SK-N-SH treated with all-trans-retinoic acid at 6 μM for 48 hours (cell line): ENCODE measurements at regions not wholly inside any gene's neighbourhood (a gene's known extent, or its start where the extent isn't known, plus 50 kb on each side); places are given as distances from the start of the nearest gene placed in this dataset.

Source experiments
- BACH2 ChIP-seq: fragments of 250-450 bp; sonication (Bioruptor Pico); IDR thresholded peaks from 2 replicates; pipeline ENCODE4 v1.9.0; 2021; ENCODE audit warnings: mild to moderate bottlenecking, borderline replicate concordance
- CREB5 ChIP-seq: fragments of 250-450 bp; sonication (Bioruptor Pico); IDR thresholded peaks from 2 replicates; pipeline ENCODE4 v1.5.1; 2020; ENCODE audit warnings: low read depth, mild to moderate bottlenecking, moderate library complexity
- OSR1 ChIP-seq: fragments of 250-450 bp; sonication (Bioruptor Pico); IDR thresholded peaks from 2 replicates; pipeline ENCODE4 v1.8.0; 2022; ENCODE audit warnings: moderate library complexity, mild to moderate bottlenecking, inconsistent platforms
- TSHZ2 ChIP-seq: fragments of 250-450 bp; sonication (Bioruptor Pico); IDR thresholded peaks from 2 replicates; pipeline ENCODE4 v1.5.0; 2020; ENCODE audit warnings: mild to moderate bottlenecking, moderate library complexity
- ZC3H10 ChIP-seq: fragments of 250-450 bp; sonication (Bioruptor Pico); IDR thresholded peaks from 2 replicates; pipeline ENCODE4 v1.5.1; 2021; ENCODE audit warnings: mild to moderate bottlenecking, moderate library complexity
- ZFP3 ChIP-seq: fragments of 250-450 bp; sonication (Bioruptor Pico); IDR thresholded peaks from 2 replicates; pipeline ENCODE4 v1.5.0; 2020; ENCODE audit warnings: mild to moderate bottlenecking, moderate library complexity
- ZFP30 ChIP-seq: fragments of 450-650 bp; formaldehyde crosslinking; IDR thresholded peaks from 2 replicates; pipeline ENCODE4 v1.5.0; 2022; ENCODE audit warnings: mild to moderate bottlenecking, moderate library complexity
- ZNF8 ChIP-seq: fragments of 450-650 bp; formaldehyde crosslinking; IDR thresholded peaks from 2 replicates; pipeline ENCODE4 v1.5.0; 2020; ENCODE audit warnings: mild to moderate bottlenecking, moderate library complexity

- no peak for TF ChIP-seq CREB5
- TF ChIP-seq ZNF8 (CRISPR knock-in tag): no peak
- no peak for TF ChIP-seq OSR1 (CRISPR knock-in tag)
- no peak for TF ChIP-seq TSHZ2 (CRISPR knock-in tag)
- no peak for TF ChIP-seq ZFP3 (CRISPR knock-in tag)
- TF ChIP-seq ZC3H10 (CRISPR knock-in tag): no peak
- no peak for TF ChIP-seq ZFP30 (CRISPR knock-in tag)
- no peak for TF ChIP-seq BACH2 (CRISPR knock-in tag)
Observed at GRCh38 chr19:13599681-13600080, 93.4 kb upstream of the CACNA1A start.
